A673 (cell line): ENCODE measurements at regions not wholly inside any gene's neighbourhood (a gene's known extent, or its start where the extent isn't known, plus 50 kb on each side); places are given as distances from the start of the nearest gene placed in this dataset.

Experiments
- EZH2 ChIP-seq: fragments of 200-600 bp; sonication (generic); IDR thresholded peaks from 2 replicates; pipeline ENCODE4 v1.6.1; 2017; ENCODE audit warnings: borderline replicate concordance, low read depth, mild to moderate bottlenecking, mixed read lengths, antibody characterized with exemption, low read length; ENCODE audit not compliant: poor library complexity, severe bottlenecking
- TF ChIP-seq, protein P1 (sequence below): fragments of 300-800, 200-600 bp; sonication (generic); conservative IDR thresholded peaks from 2 replicates; pipeline ENCODE4 v1.5.1; 2017; ENCODE audit warnings: low read depth, mild to moderate bottlenecking, antibody characterized with exemption, low read length, moderate library complexity, mixed read lengths

DNA sequence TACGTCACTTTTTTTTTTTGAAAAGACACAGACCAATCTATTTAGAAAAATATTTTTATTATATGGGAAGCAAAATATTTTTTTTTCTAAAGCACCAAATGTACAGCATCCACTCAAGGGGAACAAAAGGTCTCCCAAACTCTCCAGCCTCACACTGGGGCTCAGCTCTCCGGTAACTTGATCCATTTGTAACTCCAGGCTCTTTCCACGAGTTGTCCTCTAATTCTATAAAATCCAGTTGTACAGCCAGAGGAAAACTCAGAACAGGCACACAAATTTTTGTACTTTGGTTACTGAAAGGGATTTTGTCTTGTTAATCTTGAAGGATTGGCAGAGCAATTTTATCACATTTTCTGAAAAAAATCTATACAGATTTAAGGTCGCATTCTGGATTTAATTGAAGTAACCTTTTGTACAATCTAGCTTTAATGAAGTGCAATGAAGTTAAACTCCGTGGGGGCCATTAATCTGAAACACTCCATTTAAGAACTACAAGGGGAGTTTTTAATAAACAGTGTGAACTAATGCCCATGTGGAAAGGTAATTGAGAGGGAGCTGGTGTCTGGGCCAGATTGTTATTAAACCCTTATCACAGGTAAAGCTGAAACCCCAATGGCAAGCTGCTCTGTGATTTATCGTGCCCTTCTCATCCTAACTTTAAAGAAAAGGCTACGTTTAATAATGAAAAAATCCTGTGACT lies 161.2 kb upstream of the FRG1 start:
- TF ChIP-seq, protein P1, sequence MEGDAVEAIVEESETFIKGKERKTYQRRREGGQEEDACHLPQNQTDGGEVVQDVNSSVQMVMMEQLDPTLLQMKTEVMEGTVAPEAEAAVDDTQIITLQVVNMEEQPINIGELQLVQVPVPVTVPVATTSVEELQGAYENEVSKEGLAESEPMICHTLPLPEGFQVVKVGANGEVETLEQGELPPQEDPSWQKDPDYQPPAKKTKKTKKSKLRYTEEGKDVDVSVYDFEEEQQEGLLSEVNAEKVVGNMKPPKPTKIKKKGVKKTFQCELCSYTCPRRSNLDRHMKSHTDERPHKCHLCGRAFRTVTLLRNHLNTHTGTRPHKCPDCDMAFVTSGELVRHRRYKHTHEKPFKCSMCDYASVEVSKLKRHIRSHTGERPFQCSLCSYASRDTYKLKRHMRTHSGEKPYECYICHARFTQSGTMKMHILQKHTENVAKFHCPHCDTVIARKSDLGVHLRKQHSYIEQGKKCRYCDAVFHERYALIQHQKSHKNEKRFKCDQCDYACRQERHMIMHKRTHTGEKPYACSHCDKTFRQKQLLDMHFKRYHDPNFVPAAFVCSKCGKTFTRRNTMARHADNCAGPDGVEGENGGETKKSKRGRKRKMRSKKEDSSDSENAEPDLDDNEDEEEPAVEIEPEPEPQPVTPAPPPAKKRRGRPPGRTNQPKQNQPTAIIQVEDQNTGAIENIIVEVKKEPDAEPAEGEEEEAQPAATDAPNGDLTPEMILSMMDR, result no peak
- no peak for TF ChIP-seq EZH2
